ENCODE measurements at regions not wholly inside any gene's neighbourhood (a gene's known extent, or its start where the extent isn't known, plus 50 kb on each side); places are given as distances from the start of the nearest gene placed in this dataset.
"Not testable (repeated sequence)": the region's sequence is repeated elsewhere in the genome, so short reads cannot be mapped to it uniquely, and the experiment has no call there.

- DNase-seq (ENCODE audit: extremely low spot score in 2 of 2): no peak
- H3K4me1 ChIP-seq: no peaks in the 10 kb centered on the region
- intact Hi-C loops (cut with DNase I): no loop called here
Observed at GRCh38 chr1:190812996-190813395, 335.3 kb upstream of the BRINP3 start.

GRCh38 chr1:190832511-190832910 lies 354.8 kb upstream of the BRINP3 start:
- Histone ChIP-seq H3K36me3 (no peaks in the 10 kb centered on the region), H3K27ac (no peak overlapping the region), H3K27me3 (no peaks in the 10 kb centered on the region), H3K9me3 (no peaks in the 10 kb centered on the region), H3K4me1 (no peaks in the 10 kb centered on the region), H3K4me3 (no peak overlapping the region)
- DNase-seq (ENCODE audit: extremely low spot score in 2 of 2): no peak
- no peak for TF ChIP-seq CTCF (IDR thresholded peaks at IDR 0.05)
- intact Hi-C loops (cut with DNase I): no loop called here

More at GRCh38 chr1:190812996-190813395, 335.3 kb upstream of the BRINP3 start:
- TF ChIP-seq POLR2A (IDR thresholded peaks at IDR 0.05) (no peak), POLR2AphosphoS5 (IDR thresholded peaks at IDR 0.05; ENCODE audit: insufficient read depth in 1 of 2, low read depth in 1 of 2) (no peak), CTCF (IDR thresholded peaks at IDR 0.05) (no peak)
- Histone ChIP-seq H3K27ac (no peak overlapping the region), H3K9me3 (no peaks in the 10 kb centered on the region), H3K27me3 (no peaks in the 10 kb centered on the region), H3K36me3 (no peaks in the 10 kb centered on the region), H3K4me3 (no peak overlapping the region)

- Histone ChIP-seq H3K27ac (no peak overlapping the region), H3K4me3 (no peak overlapping the region), H3K4me1 (no peaks in the 10 kb centered on the region), H3K9me3 (no peaks in the 10 kb centered on the region), H3K27me3 (no peaks in the 10 kb centered on the region), H3K36me3 (no peaks in the 10 kb centered on the region)
- TF ChIP-seq CTCF (IDR thresholded peaks at IDR 0.05) (no peak), POLR2AphosphoS5 (IDR thresholded peaks at IDR 0.05; ENCODE audit: insufficient read depth in 1 of 2, low read depth in 1 of 2) (no peak), POLR2A (IDR thresholded peaks at IDR 0.05) (no peak)
- intact Hi-C loops (cut with DNase I): no loop called here
- DNase-seq (ENCODE audit: extremely low spot score in 2 of 2): no peak
Observed at GRCh38 chr1:190835658-190836057, 358.0 kb upstream of the BRINP3 start.

- DNase-seq (ENCODE audit: extremely low spot score in 2 of 2); H3K4me1 ChIP-seq; intact Hi-C loops (cut with DNase I): not testable (repeated sequence)
Observed at GRCh38 chr1:190837200-190837599, 359.5 kb upstream of the BRINP3 start.

GRCh38 chr1:190837888-190838287 lies 360.2 kb upstream of the BRINP3 start:
- Histone ChIP-seq H3K27me3 (no peaks in the 10 kb centered on the region), H3K9me3 (no peaks in the 10 kb centered on the region), H3K4me3 (no peak overlapping the region), H3K27ac (no peak overlapping the region), H3K4me1 (no peaks in the 10 kb centered on the region), H3K36me3 (no peaks in the 10 kb centered on the region)
- intact Hi-C loops (cut with DNase I): no loop called here
- DNase-seq (ENCODE audit: extremely low spot score in 2 of 2): no peak
- TF ChIP-seq CTCF (IDR thresholded peaks at IDR 0.05) (no peak), POLR2A (IDR thresholded peaks at IDR 0.05) (no peak), POLR2AphosphoS5 (IDR thresholded peaks at IDR 0.05; ENCODE audit: insufficient read depth in 1 of 2, low read depth in 1 of 2) (no peak)

More at GRCh38 chr1:190837200-190837599, 359.5 kb upstream of the BRINP3 start:
- H3K9me3 ChIP-seq, H3K27ac ChIP-seq, H3K4me3 ChIP-seq, H3K36me3 ChIP-seq, H3K27me3 ChIP-seq: not testable (repeated sequence)

GRCh38 chr1:190847166-190847565 lies 369.5 kb upstream of the BRINP3 start:
- Histone ChIP-seq H3K27ac (no peak overlapping the region), H3K4me3 (no peak overlapping the region), H3K9me3 (no peaks in the 10 kb centered on the region), H3K36me3 (no peaks in the 10 kb centered on the region), H3K27me3 (no peaks in the 10 kb centered on the region), H3K4me1 (no peaks in the 10 kb centered on the region)
- no peak for DNase-seq (ENCODE audit: extremely low spot score in 2 of 2)
- intact Hi-C loops (cut with DNase I): no loop called here
- TF ChIP-seq CTCF (IDR thresholded peaks at IDR 0.05) (no peak), POLR2AphosphoS5 (IDR thresholded peaks at IDR 0.05; ENCODE audit: insufficient read depth in 1 of 2, low read depth in 1 of 2) (no peak), POLR2A (IDR thresholded peaks at IDR 0.05) (no peak)

Data from vagina (tissue), 2 donors.